ENCODE measurements at regions not wholly inside any gene's neighbourhood (a gene's known extent, or its start where the extent isn't known, plus 50 kb on each side); places are given as distances from the start of the nearest gene placed in this dataset.

- no peak for DNase-seq
These were observed 451.3 kb downstream of the AJAP1 start for GRCh38 chr1:5105744-5106143.

- DNase-seq, result no peak
These were observed 445.1 kb downstream of the AJAP1 start for GRCh38 chr1:5099558-5099957.

- DNase-seq, result no peak
These were observed 444.6 kb downstream of the AJAP1 start for GRCh38 chr1:5098981-5099385.

GRCh38 chr1:5093042-5093441, 438.6 kb downstream of the AJAP1 start:
- no peak for DNase-seq

GRCh38 chr1:5084676-5085075, 430.3 kb downstream of the AJAP1 start:
- no peak for DNase-seq

GRCh38 chr1:5067246-5067645, 412.8 kb downstream of the AJAP1 start:
- DNase-seq, result no peak

- DNase-seq, result no peak
These were observed 399.3 kb downstream of the AJAP1 start for GRCh38 chr1:5053744-5054143.

GRCh38 chr1:5029136-5029535, 374.7 kb downstream of the AJAP1 start:
- no peak for DNase-seq

GRCh38 chr1:5012249-5012648, 357.8 kb downstream of the AJAP1 start:
- DNase-seq, result no peak

- DNase-seq, result no peak
These were observed 356.2 kb downstream of the AJAP1 start for GRCh38 chr1:5010656-5011055.

GRCh38 chr1:5010236-5010635, 355.8 kb downstream of the AJAP1 start:
- no peak for DNase-seq

- DNase-seq, result no peak
These were observed 355.1 kb downstream of the AJAP1 start for GRCh38 chr1:5009376-5010065.

GRCh38 chr1:5005171-5005570, 350.8 kb downstream of the AJAP1 start:
- DNase-seq, result no peak

- no peak for DNase-seq
These were observed 348.3 kb downstream of the AJAP1 start for GRCh38 chr1:5002676-5003075.

- no peak for DNase-seq
These were observed 347.1 kb downstream of the AJAP1 start for GRCh38 chr1:5001466-5001865.

GRCh38 chr1:4986306-4986705, 331.9 kb downstream of the AJAP1 start:
- DNase-seq, result no peak

GRCh38 chr1:4984841-4985240, 330.4 kb downstream of the AJAP1 start:
- DNase-seq, result no peak

GRCh38 chr1:4980211-4980610, 325.8 kb downstream of the AJAP1 start:
- no peak for DNase-seq

- DNase-seq, result no peak
These were observed 324.4 kb downstream of the AJAP1 start for GRCh38 chr1:4978660-4979390.

- no peak for DNase-seq
These were observed 323.3 kb downstream of the AJAP1 start for GRCh38 chr1:4977701-4978100.

GRCh38 chr1:4976859-4977440, 322.5 kb downstream of the AJAP1 start:
- no peak for DNase-seq

- DNase-seq, result no peak
These were observed 321.4 kb downstream of the AJAP1 start for GRCh38 chr1:4975856-4976255.

GRCh38 chr1:4974981-4975685, 320.7 kb downstream of the AJAP1 start:
- DNase-seq, result no peak

- DNase-seq, result no peak
These were observed 318.9 kb downstream of the AJAP1 start for GRCh38 chr1:4973341-4973740.
